ENCODE measurements at regions not wholly inside any gene's neighbourhood (a gene's known extent, or its start where the extent isn't known, plus 50 kb on each side); places are given as distances from the start of the nearest gene placed in this dataset.
"Not testable (repeated sequence)": the region's sequence is repeated elsewhere in the genome, so short reads cannot be mapped to it uniquely, and the experiment has no call there.

GRCh38 chrX:96480081-96480480, 204.6 kb upstream of the DIAPH2 start:
- no peak for DNase-seq (ENCODE audit: low spot score)
- intact Hi-C loops (cut with DNase I) = no loop called here

- intact Hi-C loops (cut with DNase I) = no loop called here
- DNase-seq (ENCODE audit: low spot score) = no peak
Observed at GRCh38 chrX:96481831-96482230, 202.8 kb upstream of the DIAPH2 start.

GRCh38 chrX:96483647-96484160, 200.9 kb upstream of the DIAPH2 start:
- no peak for DNase-seq (ENCODE audit: low spot score)
- intact Hi-C loops (cut with DNase I) = no loop called here

GRCh38 chrX:96486687-96487086, 198.0 kb upstream of the DIAPH2 start:
- DNase-seq (ENCODE audit: low spot score); intact Hi-C loops (cut with DNase I): not testable (repeated sequence)

GRCh38 chrX:96502507-96502906, 182.1 kb upstream of the DIAPH2 start:
- no peak for DNase-seq (ENCODE audit: low spot score)
- intact Hi-C loops (cut with DNase I) = no loop called here

- intact Hi-C loops (cut with DNase I); DNase-seq (ENCODE audit: low spot score): not testable (repeated sequence)
Observed at GRCh38 chrX:96529386-96529785, 155.3 kb upstream of the DIAPH2 start.

- intact Hi-C loops (cut with DNase I) = no loop called here
- no peak for DNase-seq (ENCODE audit: low spot score)
Observed at GRCh38 chrX:96538104-96538725, 146.4 kb upstream of the DIAPH2 start.

- DNase-seq (ENCODE audit: low spot score) = no peak
- intact Hi-C loops (cut with DNase I) = no loop called here
Observed at GRCh38 chrX:96540111-96540631, 144.5 kb upstream of the DIAPH2 start.

- intact Hi-C loops (cut with DNase I); DNase-seq (ENCODE audit: low spot score): not testable (repeated sequence)
Observed at GRCh38 chrX:96546281-96546680, 138.4 kb upstream of the DIAPH2 start.

GRCh38 chrX:96551322-96551872, 133.2 kb upstream of the DIAPH2 start:
- DNase-seq (ENCODE audit: low spot score) = no peak
- intact Hi-C loops (cut with DNase I) = no loop called here

GRCh38 chrX:96556886-96557285, 127.8 kb upstream of the DIAPH2 start:
- intact Hi-C loops (cut with DNase I) = no loop called here

GRCh38 chrX:96561129-96561528, 123.5 kb upstream of the DIAPH2 start:
- intact Hi-C loops (cut with DNase I); DNase-seq (ENCODE audit: low spot score): not testable (repeated sequence)

More at GRCh38 chrX:96556886-96557285, 127.8 kb upstream of the DIAPH2 start:
- DNase-seq (ENCODE audit: low spot score) = no peak

- intact Hi-C loops (cut with DNase I) = no loop called here
- DNase-seq (ENCODE audit: low spot score) = no peak
Observed at GRCh38 chrX:96563646-96564045, 121.0 kb upstream of the DIAPH2 start.

GRCh38 chrX:96564595-96564994, 120.0 kb upstream of the DIAPH2 start:
- no peak for DNase-seq (ENCODE audit: low spot score)
- intact Hi-C loops (cut with DNase I) = no loop called here

- intact Hi-C loops (cut with DNase I) = no loop called here
- no peak for DNase-seq (ENCODE audit: low spot score)
Observed at GRCh38 chrX:96566878-96567277, 117.8 kb upstream of the DIAPH2 start.

GRCh38 chrX:96568071-96568470, 116.6 kb upstream of the DIAPH2 start:
- DNase-seq (ENCODE audit: low spot score) = no peak
- intact Hi-C loops (cut with DNase I) = no loop called here

- DNase-seq (ENCODE audit: low spot score) = no peak
- intact Hi-C loops (cut with DNase I) = no loop called here
Observed at GRCh38 chrX:96569034-96569433, 115.6 kb upstream of the DIAPH2 start.

GRCh38 chrX:96575011-96575410, 109.6 kb upstream of the DIAPH2 start:
- intact Hi-C loops (cut with DNase I) = no loop called here
- DNase-seq (ENCODE audit: low spot score) = no peak

- no peak for DNase-seq (ENCODE audit: low spot score)
- intact Hi-C loops (cut with DNase I) = no loop called here
Observed at GRCh38 chrX:96576368-96576767, 108.3 kb upstream of the DIAPH2 start.

GRCh38 chrX:96578781-96579180, 105.9 kb upstream of the DIAPH2 start:
- DNase-seq (ENCODE audit: low spot score) = no peak
- intact Hi-C loops (cut with DNase I) = no loop called here

GRCh38 chrX:96579252-96579651, 105.4 kb upstream of the DIAPH2 start:
- intact Hi-C loops (cut with DNase I) = no loop called here
- no peak for DNase-seq (ENCODE audit: low spot score)
